GM11168 (cell line): ENCODE measurements at regions not wholly inside any gene's neighbourhood (a gene's known extent, or its start where the extent isn't known, plus 50 kb on each side); places are given as distances from the start of the nearest gene placed in this dataset.
"Not testable (repeated sequence)": the region's sequence is repeated elsewhere in the genome, so short reads cannot be mapped to it uniquely, and the experiment has no call there.

Source experiments
- in situ Hi-C: fragments of 300-500 bp; cut with MboI; formaldehyde crosslinking; loops from one replicate; pipeline ENCODE4 v1.12.0; 2022; ENCODE audit warnings: low sequenced_read_pairs; ENCODE audit not compliant: unreplicated experiment

- in situ Hi-C loops: loop anchor here (25.0 kb wide), 1 partner anchor 259 kb away; the partner anchor contains the start of gene SNRPB
Observed at GRCh38 chr20:2203436-2203835, 92.4 kb upstream of the TGM3 start.

- in situ Hi-C loops: loop anchor here (25.0 kb wide), 1 partner anchor 258 kb away; the partner anchor contains the start of gene SNRPB
Observed at GRCh38 chr20:2204021-2204420, 91.8 kb upstream of the TGM3 start.

DNA sequence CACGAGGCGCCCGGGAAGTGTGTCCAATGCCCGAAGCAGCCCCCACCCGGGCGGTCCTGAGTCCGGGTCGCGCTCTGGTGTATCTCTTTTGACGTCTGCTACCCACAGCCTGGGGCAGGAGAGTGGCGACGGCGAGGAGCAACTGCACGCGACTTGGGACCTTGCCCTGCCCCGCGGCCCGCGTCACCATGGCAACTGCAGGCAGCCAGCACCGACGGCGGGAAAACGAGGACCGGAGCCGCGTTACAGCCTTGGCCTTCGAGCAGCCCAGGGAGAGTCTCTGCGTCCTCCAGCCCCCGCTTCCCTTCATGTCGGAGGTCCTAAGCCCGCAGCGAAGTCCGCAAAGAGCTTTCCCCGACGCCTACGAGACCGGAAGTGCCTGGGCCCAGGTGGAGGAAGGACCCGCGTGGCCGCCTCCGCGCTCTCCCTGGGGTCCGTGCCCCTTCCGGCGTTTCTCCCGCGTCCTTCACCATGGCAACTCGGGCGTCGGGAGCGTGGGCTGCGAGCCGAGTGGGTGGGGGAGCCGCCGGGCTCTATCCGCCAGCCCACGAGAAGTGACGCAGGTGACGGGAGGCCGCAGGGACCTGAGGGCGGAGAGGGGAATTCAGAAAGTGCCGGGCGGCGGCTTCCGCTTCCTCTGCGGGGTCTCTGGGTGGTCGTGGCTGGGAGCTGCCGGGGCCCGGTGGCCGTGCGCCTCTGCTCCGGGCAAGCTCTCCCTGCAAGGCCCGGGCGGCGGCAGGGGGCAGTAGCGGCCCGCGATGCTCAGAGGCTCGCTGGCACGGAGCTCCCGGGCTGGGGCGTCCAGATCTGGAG is 88.6 kb upstream of the TGM3 start:
- in situ Hi-C loops: loop anchor here (25.0 kb wide), 1 partner anchor 255 kb away; the partner anchor contains the start of gene SNRPB

DNA sequence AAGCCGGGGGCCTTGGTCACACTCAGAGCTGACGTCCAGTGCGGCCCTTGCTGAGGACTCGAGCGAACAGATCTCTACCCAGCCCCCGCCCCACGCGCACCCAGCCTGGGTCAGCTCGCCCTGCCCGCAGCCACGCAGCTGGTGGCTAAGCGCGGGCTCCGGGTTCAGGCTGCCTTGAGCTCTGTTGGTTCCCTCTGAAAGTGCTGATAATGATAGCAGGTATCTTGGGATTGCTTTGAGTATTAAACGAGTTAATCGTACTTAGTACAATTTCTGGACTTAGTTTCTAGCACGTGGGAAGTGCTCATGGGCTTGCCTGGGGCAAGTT is 88.1 kb upstream of the TGM3 start:
- in situ Hi-C loops: loop anchor here (25.0 kb wide), 1 partner anchor 255 kb away; the partner anchor contains the start of gene SNRPB

DNA sequence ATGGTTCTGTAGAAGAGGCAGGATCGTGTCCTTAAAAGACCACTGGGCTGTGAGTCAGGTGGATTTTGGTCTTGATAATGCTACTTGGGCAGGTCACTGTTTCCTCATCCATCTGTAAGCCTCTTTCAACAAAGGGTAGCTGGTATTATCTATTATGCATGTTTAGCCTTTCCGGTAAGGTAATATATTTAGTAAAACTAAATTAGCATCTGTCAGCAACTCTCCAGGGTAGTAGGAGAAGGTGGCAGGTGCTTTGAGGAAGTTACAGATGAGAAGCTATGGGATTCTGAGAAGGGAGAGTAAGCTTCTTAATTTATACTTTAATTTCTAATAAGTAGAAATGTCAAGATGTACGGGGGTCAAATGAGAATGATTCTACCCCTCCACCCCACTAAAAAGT is 86.9 kb upstream of the TGM3 start:
- in situ Hi-C loops: loop anchor here (25.0 kb wide), 1 partner anchor 253 kb away; the partner anchor contains the start of gene SNRPB

DNA sequence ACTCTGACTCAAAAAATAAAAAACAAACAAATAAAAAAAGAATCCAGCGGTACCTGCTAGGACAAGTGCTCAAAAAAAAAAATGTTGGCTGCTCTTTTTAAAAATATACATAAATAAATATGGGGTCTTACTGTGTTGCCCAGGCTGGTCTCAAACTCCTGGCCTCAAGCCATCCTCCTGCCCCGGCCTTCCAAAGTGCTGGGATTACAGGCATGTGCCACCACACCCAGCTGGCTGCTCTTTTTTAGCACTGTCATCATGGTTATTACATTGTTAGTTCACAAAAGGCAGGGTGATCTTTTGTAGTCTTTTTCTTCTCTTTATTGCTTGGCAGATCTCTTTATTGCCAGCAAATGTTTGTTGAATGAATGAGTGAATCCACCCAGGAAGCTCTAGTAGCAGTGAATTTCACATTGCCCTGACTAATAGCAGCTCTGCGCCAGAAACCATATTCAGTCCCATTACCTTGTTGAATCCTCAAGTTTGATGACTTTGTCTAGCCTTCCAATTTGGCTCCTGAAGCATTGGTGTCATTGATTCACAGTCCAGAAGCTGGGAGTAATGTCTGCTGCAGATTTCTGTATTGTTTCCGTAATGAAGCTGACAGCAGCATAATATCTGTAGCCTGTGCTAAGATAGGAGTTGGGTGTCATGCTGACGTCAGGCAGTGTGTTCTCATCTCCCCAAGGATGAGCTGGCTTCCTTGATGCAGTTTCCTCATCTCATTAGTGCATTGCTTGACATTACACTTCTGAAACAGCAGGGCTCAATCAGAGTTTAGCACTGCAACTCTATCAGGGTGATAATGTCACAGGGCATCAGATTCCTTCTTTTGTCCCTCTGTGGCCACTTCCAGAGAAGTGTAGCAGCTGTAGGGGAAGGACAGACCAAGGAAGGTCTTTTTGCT is 84.9 kb upstream of the TGM3 start:
- in situ Hi-C loops: loop anchor here (25.0 kb wide), 1 partner anchor 251 kb away; the partner anchor contains the start of gene SNRPB

DNA sequence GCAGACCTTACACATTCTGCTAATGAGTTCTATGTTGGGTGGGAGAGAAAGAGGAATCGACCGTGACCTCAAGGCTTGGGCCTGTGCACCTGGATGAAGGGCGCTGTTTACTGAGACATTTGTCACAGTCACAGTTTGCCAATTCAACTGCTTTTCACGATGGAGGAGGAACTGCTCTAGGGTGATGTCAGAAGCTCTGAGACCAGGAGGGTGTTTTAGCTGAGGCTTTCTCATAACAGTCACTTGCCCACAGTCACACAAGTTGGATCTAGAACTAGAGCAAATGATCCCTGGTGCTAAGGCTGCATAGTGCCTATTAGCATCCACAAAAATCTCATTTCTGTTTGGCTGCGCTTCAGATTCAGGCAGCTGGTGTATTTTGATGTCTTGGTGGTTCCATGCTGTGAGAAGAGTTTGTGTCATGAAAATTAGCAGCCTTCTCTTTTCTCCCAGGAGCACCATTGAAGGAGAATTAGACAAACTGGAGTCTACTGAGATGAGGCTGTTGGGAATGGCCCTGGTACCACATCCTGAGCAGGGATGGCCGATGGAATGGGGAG is 83.3 kb upstream of the TGM3 start:
- in situ Hi-C loops: loop anchor here (25.0 kb wide), 1 partner anchor 250 kb away; the partner anchor contains the start of gene SNRPB

DNA sequence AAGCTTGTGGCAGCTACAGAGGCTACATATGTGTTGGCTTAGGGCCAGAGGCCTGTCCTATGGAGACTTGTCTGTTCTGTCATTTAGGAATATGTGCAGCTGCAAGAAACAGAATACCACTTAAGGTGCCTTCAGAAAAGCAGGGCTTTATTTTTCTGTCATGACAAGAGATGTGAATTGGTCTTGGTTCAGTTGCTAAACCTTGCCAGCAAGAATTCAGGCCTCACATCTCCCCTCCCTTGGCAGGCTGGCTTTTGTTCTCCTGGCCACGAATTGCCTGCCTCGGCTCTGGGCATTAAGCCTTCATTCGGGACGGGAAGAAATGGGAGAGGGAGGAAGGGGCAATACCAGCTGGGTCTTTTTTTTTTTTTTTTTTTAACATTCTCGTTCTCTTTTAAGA is 82.4 kb upstream of the TGM3 start:
- in situ Hi-C loops: loop anchor here (25.0 kb wide), 1 partner anchor 249 kb away; the partner anchor contains the start of gene SNRPB

DNA sequence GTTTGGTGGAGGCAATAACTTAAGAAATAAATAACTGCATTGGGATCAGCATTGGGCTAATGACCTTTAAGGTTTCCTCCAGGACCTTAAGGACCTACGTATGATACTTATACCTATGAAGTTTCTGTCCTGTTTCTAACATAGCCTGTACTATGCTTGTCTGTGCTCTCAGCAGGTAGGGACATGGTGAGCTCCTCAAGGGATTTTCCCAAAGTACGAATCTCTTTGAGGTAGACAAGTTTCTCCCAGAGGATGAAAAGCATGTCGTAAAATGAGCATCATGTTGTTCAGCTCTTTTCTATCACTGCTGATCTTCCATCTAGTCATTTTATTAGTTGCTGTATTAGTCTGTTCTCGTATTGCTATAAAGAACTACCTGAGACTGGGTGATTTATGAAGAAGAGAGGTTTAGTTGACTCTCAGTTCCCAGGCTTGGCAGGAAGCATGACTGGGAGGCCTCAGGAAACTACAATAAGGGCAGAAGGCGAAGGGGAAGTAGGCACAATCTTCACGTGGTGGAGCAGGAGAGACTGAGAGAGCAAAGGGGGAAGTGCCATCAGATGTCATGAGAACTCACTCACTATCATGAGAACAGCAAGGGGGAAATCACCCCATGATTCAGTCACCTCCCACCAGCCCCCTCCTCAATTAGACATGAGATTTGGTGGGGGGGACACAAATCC is 77.8 kb upstream of the TGM3 start:
- in situ Hi-C loops: loop anchor here (25.0 kb wide), 1 partner anchor 244 kb away; the partner anchor contains the start of gene SNRPB

DNA sequence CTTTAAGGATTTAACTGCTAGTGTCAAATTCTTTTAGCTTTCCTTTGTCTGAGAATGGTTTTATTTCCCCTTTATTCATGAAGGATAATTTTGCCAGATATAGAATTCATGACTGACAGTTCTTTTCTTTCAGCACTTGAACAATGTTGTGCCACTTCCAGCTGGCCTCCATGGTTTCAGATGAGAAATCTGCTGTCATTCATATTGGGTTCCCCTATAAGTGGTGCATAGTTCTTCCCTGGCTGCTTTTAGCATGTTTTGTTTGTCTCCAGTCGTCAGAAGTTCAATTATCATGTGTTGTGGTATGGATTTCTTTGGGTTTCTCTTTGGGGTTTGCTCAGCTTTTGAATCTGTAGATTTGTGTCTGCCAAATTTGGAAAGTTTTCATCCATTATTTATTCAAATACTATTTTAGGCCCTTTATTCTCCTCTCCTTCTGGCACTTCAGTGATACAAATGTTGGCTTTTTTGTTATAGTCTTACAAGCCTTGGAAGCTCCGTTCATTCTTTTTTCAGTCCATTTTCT is 76.3 kb upstream of the TGM3 start:
- in situ Hi-C loops: loop anchor here (25.0 kb wide), 1 partner anchor 243 kb away; the partner anchor contains the start of gene SNRPB

- in situ Hi-C loops: loop anchor here (25.0 kb wide), 1 partner anchor 242 kb away; the partner anchor contains the start of gene SNRPB
Observed at GRCh38 chr20:2220298-2220697, 75.5 kb upstream of the TGM3 start.

GRCh38 chr20:2221921-2222320 is 73.9 kb upstream of the TGM3 start:
- in situ Hi-C loops: loop anchor here (25.0 kb wide), 1 partner anchor 240 kb away; the partner anchor contains the start of gene SNRPB

DNA sequence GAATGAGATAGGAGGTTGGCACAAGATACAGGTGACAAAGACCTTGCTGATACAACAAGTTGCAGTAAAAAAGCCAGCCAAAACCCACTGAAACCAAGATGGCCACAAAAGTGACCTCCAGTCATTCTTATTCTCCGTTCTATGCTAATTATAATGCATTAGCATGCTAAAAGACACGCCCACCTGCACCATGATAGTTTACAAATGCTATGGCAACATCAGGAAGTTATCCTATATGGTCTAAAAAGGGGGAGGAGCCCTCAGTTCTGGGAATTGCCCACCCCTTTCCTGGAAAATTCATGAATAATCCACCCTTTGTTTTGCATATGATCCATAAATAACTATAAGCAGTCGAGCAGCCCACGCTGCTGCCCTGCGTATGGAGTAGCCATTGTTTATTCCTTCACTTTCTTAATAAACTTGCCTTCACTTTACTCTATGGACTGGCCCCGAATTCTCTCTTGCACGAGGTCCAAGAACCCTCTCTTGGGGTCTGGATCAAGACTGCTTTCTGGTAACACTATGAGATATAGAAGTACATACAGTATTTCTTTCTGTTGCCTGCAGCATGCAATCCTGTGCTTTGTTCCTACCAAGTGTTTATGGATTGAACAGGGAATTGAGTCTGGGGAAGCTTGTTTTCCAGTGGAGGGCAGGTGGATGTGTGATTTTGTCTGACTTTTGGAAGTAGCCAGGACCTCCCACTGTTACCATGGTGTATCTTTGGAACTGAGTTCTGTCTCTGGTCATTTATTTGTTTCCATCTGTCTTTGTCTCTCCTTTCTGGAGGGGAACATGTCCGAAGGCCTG is 72.0 kb upstream of the TGM3 start:
- in situ Hi-C loops: loop anchor here (25.0 kb wide), 1 partner anchor 239 kb away; the partner anchor contains the start of gene SNRPB

- in situ Hi-C loops: loop anchor here (25.0 kb wide), 1 partner anchor 238 kb away; the partner anchor contains the start of gene SNRPB
Observed at GRCh38 chr20:2224368-2224639, 71.5 kb upstream of the TGM3 start.

GRCh38 chr20:2227285-2227684 is 68.5 kb upstream of the TGM3 start:
- in situ Hi-C loops: not testable (repeated sequence)

DNA sequence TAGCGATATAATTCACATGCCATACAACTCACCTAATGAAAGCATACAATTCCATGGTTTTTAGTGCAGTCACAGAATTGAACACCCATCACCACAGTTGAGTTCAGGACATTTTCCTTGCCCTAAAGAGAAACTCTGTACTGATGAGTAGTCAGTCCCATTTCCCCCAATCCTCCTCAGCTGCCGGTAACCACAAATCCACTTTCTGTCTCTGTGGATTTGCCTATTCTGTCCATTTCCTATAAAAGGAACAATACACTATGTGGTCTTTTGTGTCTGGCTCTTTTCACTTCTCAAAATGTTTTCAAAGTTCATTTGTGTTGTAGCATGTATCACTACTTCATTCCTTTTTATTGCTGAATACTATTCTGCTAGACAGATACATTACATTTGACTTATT is 67.9 kb upstream of the TGM3 start:
- in situ Hi-C loops: no loop called here

- in situ Hi-C loops: no loop called here
Observed at GRCh38 chr20:2228926-2229325, 66.9 kb upstream of the TGM3 start.

- in situ Hi-C loops: no loop called here
Observed at GRCh38 chr20:2230726-2231488, 64.9 kb upstream of the TGM3 start.
